Mucosa of descending colon (tissue), 3 donors: ENCODE measurements at regions not wholly inside any gene's neighbourhood (a gene's known extent, or its start where the extent isn't known, plus 50 kb on each side); places are given as distances from the start of the nearest gene placed in this dataset.
"Not testable (repeated sequence)": the region's sequence is repeated elsewhere in the genome, so short reads cannot be mapped to it uniquely, and the experiment has no call there.

ENCODE experiments used
- ATAC-seq: fragments of 200-7000 bp; cut with Tn5 transposase; one replicate; pipeline ENCODE4 v1.9.1; 2020; ENCODE audit warnings: mild to moderate bottlenecking, moderate library complexity
- DNase-seq, 3 donors: peaks; one replicate each; pipeline ENCODE4 v3.0.0-alpha.2; 2020
- H3K36me3 ChIP-seq: fragments of 200-600 bp; one replicate; pipeline ENCODE4 v1.8.0; 2021; ENCODE audit warnings: low read depth, mild to moderate bottlenecking
- H3K4me1 ChIP-seq: fragments of 200-600 bp; one replicate; pipeline ENCODE4 v1.8.0; 2021; ENCODE audit warnings: low read depth, mild to moderate bottlenecking
- H3K4me3 ChIP-seq: fragments of 200-600 bp; one replicate; pipeline ENCODE4 v1.8.0; 2021; ENCODE audit warnings: mild to moderate bottlenecking
- H3K9me3 ChIP-seq: fragments of 200-600 bp; one replicate; pipeline ENCODE4 v1.8.0; 2021; ENCODE audit warnings: mild to moderate bottlenecking
- CTCF ChIP-seq: fragments of 200-600 bp; IDR thresholded peaks from one replicate; pipeline ENCODE4 v1.8.0; 2022; ENCODE audit warnings: antibody characterized with exemption, mild to moderate bottlenecking
- intact Hi-C, 2 donors: fragments of 100-400 bp; cut with DNase I in 1 of 2; cut with micrococcal nuclease in 1 of 2; formaldehyde crosslinking; loops; one replicate each; pipeline versions ENCODE4 v1.11.0 to v1.11.1; 2022; cut with DNase I, micrococcal nuclease
- donor health status: DM: no; HTN: no; CAD: no; lungs with moderate emphysema.
- donor health status: DM: no; HTN: no; CAD: no.
- donor health status: DM: no; HTN: yes; CAD: no.

- no peak for TF ChIP-seq CTCF
- DNase-seq (no peak), ATAC-seq (no peak)
- intact Hi-C loops: no loop called here
- Histone ChIP-seq H3K4me3 (no peak overlapping the region), H3K4me1 (peaks cover 8% of the 10 kb centered on the region), H3K9me3 (no peaks in the 10 kb centered on the region), H3K36me3 (no peaks in the 10 kb centered on the region)
Observed at GRCh38 chr6:27834879-27835549, 77.2 kb downstream of the OR2B2 start.

GRCh38 chr6:27834384-27834783, 77.8 kb downstream of the OR2B2 start:
- H3K4me3 ChIP-seq: no peak overlapping the region
- DNase-seq: no peak
- no peaks in the 10 kb centered on the region for H3K9me3 ChIP-seq
- no peak for TF ChIP-seq CTCF
- no peaks in the 10 kb centered on the region for H3K36me3 ChIP-seq
- intact Hi-C loops: no loop called here
- no peak for ATAC-seq
- peaks cover 8% of the 10 kb centered on the region for H3K4me1 ChIP-seq

- DNase-seq (peak; percentile 85 to 87 (median 86)), ATAC-seq (peak; percentile 95)
- H3K36me3 ChIP-seq, H3K9me3 ChIP-seq, intact Hi-C loops, H3K4me3 ChIP-seq, H3K4me1 ChIP-seq: not testable (repeated sequence)
Observed at GRCh38 chr6:27831434-27832081, 80.6 kb downstream of the OR2B2 start.

GRCh38 chr6:27830600-27831433, 81.4 kb downstream of the OR2B2 start:
- H3K4me3 ChIP-seq, H3K9me3 ChIP-seq, H3K36me3 ChIP-seq, intact Hi-C loops, H3K4me1 ChIP-seq: not testable (repeated sequence)
- ATAC-seq: peak; percentile 83
- DNase-seq: peak in 2 of 3 donors; percentile 46 to 55

- DNase-seq (no peak), ATAC-seq (no peak)
- Histone ChIP-seq H3K4me1 (peaks cover 8% of the 10 kb centered on the region), H3K4me3 (no peak overlapping the region), H3K9me3 (no peaks in the 10 kb centered on the region), H3K36me3 (no peaks in the 10 kb centered on the region)
- intact Hi-C loops: no loop called here
- no peak for TF ChIP-seq CTCF
Observed at GRCh38 chr6:27830212-27830599, 82.0 kb downstream of the OR2B2 start.

- Histone ChIP-seq H3K9me3 (no peaks in the 10 kb centered on the region), H3K4me1 (peaks cover 7% of the 10 kb centered on the region), H3K36me3 (no peaks in the 10 kb centered on the region), H3K4me3 (no peak overlapping the region)
- intact Hi-C loops: no loop called here
- no peak for DNase-seq
- no peak for ATAC-seq
- no peak for TF ChIP-seq CTCF
Observed at GRCh38 chr6:27829453-27830211, 82.6 kb downstream of the OR2B2 start.

GRCh38 chr6:27827477-27827876, 84.7 kb downstream of the OR2B2 start:
- H3K4me3 ChIP-seq, H3K4me1 ChIP-seq, H3K9me3 ChIP-seq, intact Hi-C loops, H3K36me3 ChIP-seq, ATAC-seq: not testable (repeated sequence)
- peak in 1 of 3 donors; percentile 53 for DNase-seq

- DNase-seq, H3K9me3 ChIP-seq, H3K36me3 ChIP-seq, H3K4me1 ChIP-seq, intact Hi-C loops, ATAC-seq, H3K4me3 ChIP-seq: not testable (repeated sequence)
Observed at GRCh38 chr6:27826612-27826985, 85.6 kb downstream of the OR2B2 start.

- intact Hi-C loops, H3K9me3 ChIP-seq, H3K4me3 ChIP-seq, H3K4me1 ChIP-seq, DNase-seq, H3K36me3 ChIP-seq, ATAC-seq: not testable (repeated sequence)
Observed at GRCh38 chr6:27825848-27826611, 86.2 kb downstream of the OR2B2 start.
